Fibroblast of the aortic adventitia (primary cell): ENCODE measurements at regions not wholly inside any gene's neighbourhood (a gene's known extent, or its start where the extent isn't known, plus 50 kb on each side); places are given as distances from the start of the nearest gene placed in this dataset.

Experiments used
- DNase-seq: peaks from one replicate; pipeline ENCODE4 v3.0.0-alpha.2; 2010; ENCODE audit warnings: low read depth
- H3K4me3 ChIP-seq: 2 replicates; pipeline ENCODE4 v1.5.1; 2011; ENCODE audit warnings: low read depth, mild to moderate bottlenecking, control low read depth, low read length, moderate library complexity
- TF ChIP-seq, protein P1 (sequence below): IDR thresholded peaks from 2 replicates; pipeline ENCODE4 v1.5.1; 2011; ENCODE audit warnings: mild to moderate bottlenecking, low read length, control low read depth, inconsistent platforms; ENCODE audit not compliant: insufficient read depth

DNA sequence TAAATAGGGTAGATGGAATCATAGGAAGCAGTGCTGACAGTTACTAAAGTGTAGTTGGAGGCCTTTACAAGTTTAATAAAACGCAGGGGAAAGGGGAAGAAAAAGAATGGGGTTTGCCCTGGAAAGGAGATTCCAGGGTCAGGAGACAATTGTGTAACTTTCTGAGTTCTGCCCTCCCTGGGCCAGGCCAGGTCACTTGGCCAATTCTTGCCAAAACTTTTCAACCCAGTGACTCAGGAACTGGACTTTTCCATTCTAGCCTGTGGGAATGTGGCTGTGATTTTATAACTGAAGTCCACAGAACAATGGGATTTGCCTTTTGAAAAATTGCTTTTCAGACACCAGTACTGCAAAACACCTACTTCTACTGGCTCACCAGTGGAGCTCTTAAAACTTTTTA is 289.8 kb upstream of the ANKRD55 start:
- DNase-seq = peak; percentile 47
- no peak overlapping the region for H3K4me3 ChIP-seq
- TF ChIP-seq, protein P1, sequence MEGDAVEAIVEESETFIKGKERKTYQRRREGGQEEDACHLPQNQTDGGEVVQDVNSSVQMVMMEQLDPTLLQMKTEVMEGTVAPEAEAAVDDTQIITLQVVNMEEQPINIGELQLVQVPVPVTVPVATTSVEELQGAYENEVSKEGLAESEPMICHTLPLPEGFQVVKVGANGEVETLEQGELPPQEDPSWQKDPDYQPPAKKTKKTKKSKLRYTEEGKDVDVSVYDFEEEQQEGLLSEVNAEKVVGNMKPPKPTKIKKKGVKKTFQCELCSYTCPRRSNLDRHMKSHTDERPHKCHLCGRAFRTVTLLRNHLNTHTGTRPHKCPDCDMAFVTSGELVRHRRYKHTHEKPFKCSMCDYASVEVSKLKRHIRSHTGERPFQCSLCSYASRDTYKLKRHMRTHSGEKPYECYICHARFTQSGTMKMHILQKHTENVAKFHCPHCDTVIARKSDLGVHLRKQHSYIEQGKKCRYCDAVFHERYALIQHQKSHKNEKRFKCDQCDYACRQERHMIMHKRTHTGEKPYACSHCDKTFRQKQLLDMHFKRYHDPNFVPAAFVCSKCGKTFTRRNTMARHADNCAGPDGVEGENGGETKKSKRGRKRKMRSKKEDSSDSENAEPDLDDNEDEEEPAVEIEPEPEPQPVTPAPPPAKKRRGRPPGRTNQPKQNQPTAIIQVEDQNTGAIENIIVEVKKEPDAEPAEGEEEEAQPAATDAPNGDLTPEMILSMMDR = no peak

DNA sequence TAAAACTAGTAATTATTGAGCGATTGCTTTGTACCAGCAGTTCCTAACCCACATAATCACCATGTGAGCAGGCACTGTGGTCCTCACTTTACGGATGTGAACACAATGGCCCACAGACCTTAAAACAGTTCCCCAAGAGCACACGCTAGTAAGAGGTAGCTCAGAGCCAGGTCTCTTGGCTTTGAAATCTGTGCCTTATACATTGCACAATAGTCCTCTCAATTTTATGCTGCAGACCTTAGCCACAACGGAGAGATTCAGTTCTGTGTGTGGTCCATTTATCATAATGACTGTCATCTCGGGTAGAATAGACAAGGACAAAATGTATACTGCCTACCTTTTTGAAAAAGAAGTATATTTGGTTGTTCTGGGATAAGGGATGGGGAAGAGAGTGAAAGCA is 289.0 kb upstream of the ANKRD55 start:
- DNase-seq = no peak
- TF ChIP-seq, protein P1 = no peak
- no peak overlapping the region for H3K4me3 ChIP-seq

DNA sequence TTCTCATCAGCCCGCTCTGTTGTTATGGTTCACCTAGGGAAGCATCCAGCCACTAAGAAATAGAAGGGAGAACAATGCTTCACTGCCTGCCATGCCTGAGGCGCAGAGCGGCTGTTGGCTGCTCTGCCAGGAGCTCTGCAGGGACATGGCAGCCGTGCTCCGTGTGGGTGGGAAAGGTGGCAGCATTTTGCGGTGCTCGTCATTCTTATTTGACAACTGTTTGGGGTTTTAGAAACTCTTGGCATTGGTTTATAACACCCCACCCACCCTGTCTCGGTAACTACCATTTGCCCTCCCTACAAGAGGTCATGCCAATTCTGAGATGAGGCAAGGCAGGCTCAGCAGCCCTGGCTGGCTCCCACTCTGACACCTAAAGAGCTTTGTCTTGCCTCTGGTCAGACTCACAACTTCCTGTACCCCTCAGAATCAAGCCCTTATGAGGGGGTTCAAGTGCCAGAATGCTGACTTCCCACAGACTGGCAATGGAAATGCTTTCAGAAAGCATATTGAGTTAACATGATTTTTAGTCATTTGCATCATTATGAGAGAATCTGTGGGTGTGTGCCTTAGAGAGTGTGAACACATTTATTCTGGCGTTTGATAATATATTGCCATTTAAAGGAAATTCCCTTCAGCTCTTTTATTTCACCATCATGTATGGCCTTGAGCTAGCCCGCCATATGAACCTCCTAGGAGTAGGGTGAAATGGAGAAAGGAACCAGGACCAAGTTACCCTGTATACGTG is 288.0 kb upstream of the ANKRD55 start:
- TF ChIP-seq, protein P1 = no peak
- H3K4me3 ChIP-seq = no peak overlapping the region
- no peak for DNase-seq

DNA sequence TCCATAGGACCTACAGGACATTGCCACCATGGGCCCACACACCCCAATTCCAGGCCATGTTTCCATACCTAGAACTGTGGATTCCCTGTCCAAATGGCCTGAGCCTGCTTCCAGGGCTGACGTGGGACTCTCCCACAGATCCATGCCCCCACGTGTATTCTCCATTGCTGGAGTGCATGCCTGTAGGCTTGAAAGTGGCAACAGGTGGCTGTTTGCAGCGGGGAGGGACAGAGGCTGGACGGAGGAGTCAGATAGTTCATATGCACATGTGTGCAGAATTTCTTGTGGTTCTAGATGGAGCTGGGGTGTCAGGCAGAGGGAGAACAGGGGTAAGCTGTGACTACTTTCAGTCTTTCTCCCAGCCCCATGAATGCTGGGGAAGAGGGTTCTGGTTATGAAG is 285.7 kb upstream of the ANKRD55 start:
- TF ChIP-seq, protein P1 = no peak
- DNase-seq = no peak
- no peak overlapping the region for H3K4me3 ChIP-seq

DNA sequence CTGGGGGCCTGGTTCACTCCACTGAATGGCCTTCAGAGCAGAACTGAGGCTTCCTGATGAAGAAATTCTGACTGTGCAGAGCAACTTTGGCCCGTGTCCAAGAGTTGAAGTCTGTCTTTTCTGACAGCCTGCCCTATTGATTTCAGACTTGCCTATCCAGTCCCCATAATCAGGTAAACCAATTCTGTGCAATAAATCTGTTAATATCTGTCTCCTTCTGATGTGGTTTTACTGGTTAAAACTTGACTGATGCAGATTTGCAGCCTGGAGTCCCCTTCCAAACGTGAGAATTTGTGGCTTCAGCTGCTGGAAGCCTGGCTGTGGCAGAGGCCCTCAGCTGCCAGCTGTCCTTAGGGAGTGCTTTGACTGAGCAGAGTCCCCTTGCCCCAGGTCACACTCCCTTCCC is 283.9 kb upstream of the ANKRD55 start:
- H3K4me3 ChIP-seq = no peak overlapping the region
- DNase-seq = no peak
- TF ChIP-seq, protein P1 = no peak

DNA sequence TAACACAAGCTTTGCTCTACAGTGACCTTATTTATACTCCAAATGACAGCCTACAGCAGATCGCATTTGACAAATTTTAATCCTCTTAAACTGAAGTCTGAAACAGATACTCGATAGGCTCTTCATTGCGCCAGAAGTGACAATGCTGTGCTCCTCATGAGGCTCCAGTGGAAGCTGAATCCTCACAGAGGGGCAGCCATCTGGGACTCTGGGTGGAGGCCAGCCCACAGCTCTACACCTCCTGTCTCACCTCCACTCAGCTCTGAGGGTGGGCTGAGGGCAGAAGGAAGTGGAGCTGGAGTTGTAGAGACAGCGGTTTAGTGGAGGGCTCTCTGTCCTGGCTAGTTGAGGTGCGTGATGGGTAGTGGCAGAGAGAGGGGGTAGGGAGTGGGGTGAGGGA is 283.3 kb upstream of the ANKRD55 start:
- TF ChIP-seq, protein P1 = no peak
- no peak overlapping the region for H3K4me3 ChIP-seq
- DNase-seq = no peak

DNA sequence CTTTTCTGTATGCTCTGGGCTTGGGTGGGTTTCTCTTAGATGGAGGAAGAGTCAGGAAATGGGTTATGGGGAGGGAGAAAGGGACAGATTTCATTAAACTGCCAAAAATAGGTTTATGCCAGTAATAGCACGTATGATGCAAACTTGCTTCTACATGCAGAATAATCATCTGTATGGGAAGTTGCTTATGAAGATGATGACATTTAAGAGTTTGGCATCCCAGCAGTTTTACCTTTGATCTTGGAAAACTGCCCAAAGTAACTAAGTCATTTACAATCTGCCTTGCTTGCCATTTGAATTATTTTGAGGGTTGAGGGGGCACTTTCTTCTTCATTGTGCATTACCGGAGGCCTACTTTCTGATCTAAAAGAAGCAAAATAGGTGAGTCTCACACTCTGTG is 282.9 kb upstream of the ANKRD55 start:
- TF ChIP-seq, protein P1 = no peak

More for the DNA sequence above, 282.9 kb upstream of the ANKRD55 start:
- no peak overlapping the region for H3K4me3 ChIP-seq
- DNase-seq = no peak
